KMS-11 (cell line): ENCODE measurements at regions not wholly inside any gene's neighbourhood (a gene's known extent, or its start where the extent isn't known, plus 50 kb on each side); places are given as distances from the start of the nearest gene placed in this dataset.

Experiments used
- H2AFZ ChIP-seq: fragments of 200-600 bp; sonication (generic); 2 replicates; pipeline ENCODE4 v1.6.1; 2016; ENCODE audit warnings: antibody characterized with exemption, mixed run types, low read depth
- H3K27ac ChIP-seq: fragments of 200-600 bp; sonication (generic); 2 replicates; pipeline ENCODE4 v1.6.1; 2016; ENCODE audit warnings: mild to moderate bottlenecking, mixed run types
- H3K27me3 ChIP-seq: fragments of 200-600 bp; sonication (generic); 2 replicates; pipeline ENCODE4 v1.6.1; 2017; ENCODE audit warnings: mild to moderate bottlenecking, low read depth, mixed run types, moderate library complexity; ENCODE audit not compliant: insufficient read depth
- H3K36me3 ChIP-seq: fragments of 200-600 bp; sonication (generic); 2 replicates; pipeline ENCODE4 v1.6.1; 2017; ENCODE audit warnings: mild to moderate bottlenecking, mixed run types; ENCODE audit not compliant: insufficient read depth
- H3K4me1 ChIP-seq: fragments of 200-600 bp; sonication (generic); 2 replicates; pipeline ENCODE4 v1.6.1; 2016; ENCODE audit warnings: mild to moderate bottlenecking, low read depth, mixed run types; ENCODE audit not compliant: poor library complexity, severe bottlenecking
- H3K4me2 ChIP-seq: fragments of 200-600 bp; sonication (generic); 2 replicates; pipeline ENCODE4 v1.7.0; 2016; ENCODE audit warnings: mild to moderate bottlenecking, mixed run types
- H3K4me3 ChIP-seq: fragments of 200-600 bp; sonication (generic); IDR thresholded peaks from 2 replicates; pipeline ENCODE4 v1.6.1; 2017; ENCODE audit warnings: low read depth, low read length, mixed read lengths; ENCODE audit not compliant: insufficient read depth
- H3K79me2 ChIP-seq: fragments of 200-600 bp; sonication (generic); 2 replicates; pipeline ENCODE4 v1.6.1; 2016; ENCODE audit warnings: low read depth, mixed run types; ENCODE audit not compliant: insufficient read depth
- H3K9ac ChIP-seq: fragments of 200-600 bp; sonication (generic); 2 replicates; pipeline ENCODE4 v1.6.1; 2016; ENCODE audit warnings: mild to moderate bottlenecking, mixed run types
- H4K20me1 ChIP-seq: fragments of 200-600 bp; sonication (generic); 2 replicates; pipeline ENCODE4 v1.6.1; 2016; ENCODE audit warnings: mild to moderate bottlenecking, mixed run types; ENCODE audit not compliant: insufficient read depth
- CTCF ChIP-seq: fragments of 200-600 bp; sonication (generic); conservative IDR thresholded peaks from 2 replicates; pipeline ENCODE4 v1.6.1; 2017; ENCODE audit warnings: low read depth, mild to moderate bottlenecking, antibody characterized with exemption, low read length, moderate library complexity, mixed read lengths

- no peak overlapping the region for H3K27ac ChIP-seq
- H3K36me3 ChIP-seq, result no peaks in the 10 kb centered on the region
- H2AFZ ChIP-seq, result no peak overlapping the region
- H3K4me2 ChIP-seq, result no peak overlapping the region
- H3K79me2 ChIP-seq, result no peaks in the 10 kb centered on the region
- no peak for TF ChIP-seq CTCF
- no peaks in the 10 kb centered on the region for H3K4me1 ChIP-seq
- H3K27me3 ChIP-seq, result no peaks in the 10 kb centered on the region
- no peak overlapping the region for H3K4me3 ChIP-seq
- no peak overlapping the region for H3K9ac ChIP-seq
- H4K20me1 ChIP-seq, result no peaks in the 10 kb centered on the region
Measured at GRCh38 chr7:52107355-52107754, 790.7 kb upstream of the COBL start.

DNA sequence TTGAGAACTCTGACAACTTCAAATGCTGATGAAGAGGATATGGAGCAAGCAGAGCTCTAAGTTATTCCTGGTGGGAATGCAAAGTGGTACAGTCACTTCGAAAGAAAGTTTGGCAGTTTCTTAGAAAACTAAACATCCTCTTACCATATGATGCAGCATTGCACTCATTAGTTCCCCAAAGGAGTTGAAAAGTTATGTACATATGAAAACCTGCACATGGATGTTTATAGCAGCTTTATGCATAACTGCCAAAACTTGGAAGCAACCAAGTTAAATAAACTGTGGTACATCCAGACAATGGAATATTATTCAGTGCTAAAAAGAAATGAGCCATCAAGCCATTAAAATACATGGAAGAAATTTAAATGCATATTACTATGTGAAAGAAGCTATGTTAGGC lies 779.3 kb upstream of the COBL start:
- Histone ChIP-seq H2AFZ (no peak overlapping the region), H3K4me2 (no peak overlapping the region), H3K9ac (no peak overlapping the region), H4K20me1 (no peaks in the 10 kb centered on the region), H3K4me1 (no peaks in the 10 kb centered on the region), H3K36me3 (no peaks in the 10 kb centered on the region), H3K27ac (no peak overlapping the region), H3K79me2 (no peaks in the 10 kb centered on the region), H3K4me3 (no peak overlapping the region), H3K27me3 (no peaks in the 10 kb centered on the region)
- no peak for TF ChIP-seq CTCF

DNA sequence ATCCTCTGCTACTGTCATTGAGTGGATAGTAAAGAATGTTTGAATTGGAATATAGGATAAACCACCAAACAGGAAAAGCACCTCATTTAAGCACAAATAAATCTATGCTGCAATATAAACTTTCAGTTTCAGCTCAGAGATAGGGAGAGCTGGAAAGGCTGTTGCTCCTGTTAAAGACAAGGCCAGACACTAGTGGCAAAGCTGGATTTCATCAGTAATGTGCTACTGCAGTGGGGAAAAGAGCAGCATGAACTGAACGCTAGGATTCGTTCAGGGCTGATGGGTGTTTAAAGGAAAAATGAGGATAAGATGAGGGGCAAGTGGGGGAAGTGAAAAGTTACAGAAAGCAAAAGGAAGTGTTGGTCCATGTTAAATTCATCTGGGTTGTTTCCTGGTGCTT lies 775.4 kb upstream of the COBL start:
- H3K27ac ChIP-seq, result no peak overlapping the region
- no peak overlapping the region for H3K9ac ChIP-seq
- no peak for TF ChIP-seq CTCF
- H3K79me2 ChIP-seq, result no peaks in the 10 kb centered on the region
- H3K27me3 ChIP-seq, result no peaks in the 10 kb centered on the region
- no peaks in the 10 kb centered on the region for H3K4me1 ChIP-seq
- no peak overlapping the region for H3K4me3 ChIP-seq
- no peaks in the 10 kb centered on the region for H4K20me1 ChIP-seq
- H3K36me3 ChIP-seq, result no peaks in the 10 kb centered on the region
- no peak overlapping the region for H2AFZ ChIP-seq
- H3K4me2 ChIP-seq, result no peak overlapping the region

DNA sequence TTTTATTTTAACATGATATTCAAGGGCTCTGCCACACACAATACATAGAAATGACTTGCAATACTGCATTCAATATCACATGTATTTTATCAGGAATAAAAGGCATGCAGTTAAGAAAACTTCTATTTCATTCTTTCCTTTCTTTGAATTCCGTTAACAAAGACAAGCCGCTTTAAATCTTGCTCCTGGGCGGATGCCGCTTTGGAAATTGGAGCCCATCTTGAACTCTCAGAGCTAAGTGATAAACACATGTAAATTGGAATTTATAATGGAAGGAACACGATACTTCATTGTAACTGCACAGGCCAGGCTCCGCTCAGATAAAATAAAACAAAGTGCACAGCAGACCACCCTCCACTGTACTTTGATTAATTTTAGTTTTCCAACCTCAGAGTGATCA lies 774.5 kb upstream of the COBL start:
- Histone ChIP-seq H3K27me3 (no peaks in the 10 kb centered on the region), H3K4me2 (no peak overlapping the region), H4K20me1 (no peaks in the 10 kb centered on the region), H2AFZ (no peak overlapping the region), H3K79me2 (no peaks in the 10 kb centered on the region), H3K4me3 (no peak overlapping the region), H3K4me1 (no peaks in the 10 kb centered on the region), H3K27ac (no peak overlapping the region), H3K36me3 (no peaks in the 10 kb centered on the region), H3K9ac (no peak overlapping the region)
- no peak for TF ChIP-seq CTCF
